ENCODE measurements at regions not wholly inside any gene's neighbourhood (a gene's known extent, or its start where the extent isn't known, plus 50 kb on each side); places are given as distances from the start of the nearest gene placed in this dataset.

DNA sequence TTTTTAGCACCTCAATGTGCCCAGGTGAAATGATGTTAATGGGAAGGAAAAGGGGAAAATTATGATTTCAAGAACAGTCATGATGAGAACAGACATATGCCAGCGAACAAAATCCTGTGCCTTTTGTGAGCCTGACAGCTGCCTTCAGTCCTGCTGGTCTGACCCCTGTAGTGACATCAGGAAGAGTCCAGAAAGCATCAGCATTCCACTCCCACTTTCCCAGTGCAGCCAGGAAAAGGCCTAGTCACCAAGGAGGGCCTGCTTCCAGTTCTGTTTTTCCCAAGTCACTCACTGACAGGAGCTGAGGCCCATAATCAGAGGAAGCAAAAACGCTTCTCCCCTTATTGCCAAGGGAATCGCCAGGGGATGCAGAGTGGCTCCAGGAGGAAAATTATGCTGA is 218.4 kb downstream of the ABHD5 start:
- no peaks in the 10 kb centered on the region for H3K36me3 ChIP-seq (ENCODE audit: insufficient read depth, low read length)
- H3K79me2 ChIP-seq (replicated peaks; ENCODE audit: insufficient read depth, low read length), result no peaks in the 10 kb centered on the region
- no peaks in the 10 kb centered on the region for H3K27me3 ChIP-seq (ENCODE audit: insufficient read depth, low read depth, low read length)
- no peak overlapping the region for H3K4me3 ChIP-seq (ENCODE audit: low read length)
- no peak overlapping the region for H2AFZ ChIP-seq (ENCODE audit: low read depth, low read length)
- no peak overlapping the region for H3K9ac ChIP-seq (ENCODE audit: low read length)
- H3F3A ChIP-seq (ENCODE audit: insufficient read depth, low read length, poor library complexity, severe bottlenecking), result no peaks in the 10 kb centered on the region
- no peaks in the 10 kb centered on the region for H3K9me2 ChIP-seq (ENCODE audit: insufficient read depth, low read length)
- TF ChIP-seq RAD21 (conservative IDR thresholded peaks at IDR 0.05) (no peak), EP300 (conservative IDR thresholded peaks at IDR 0.05; ENCODE audit: poor library complexity, severe bottlenecking) (no peak), SMC3 (conservative IDR thresholded peaks at IDR 0.05; ENCODE audit: poor library complexity) (no peak), TAF1 (IDR thresholded peaks at IDR 0.05; ENCODE audit: low read depth) (no peak), MXI1 (conservative IDR thresholded peaks at IDR 0.05; ENCODE audit: poor library complexity, severe bottlenecking) (no peak), EZH2 (IDR thresholded peaks at IDR 0.05; ENCODE audit: borderline replicate concordance, insufficient read depth, low read length, poor library complexity, severe bottlenecking) (no peak), POLR2AphosphoS5 (IDR thresholded peaks at IDR 0.05) (no peak)
- TF ChIP-seq, protein P1, sequence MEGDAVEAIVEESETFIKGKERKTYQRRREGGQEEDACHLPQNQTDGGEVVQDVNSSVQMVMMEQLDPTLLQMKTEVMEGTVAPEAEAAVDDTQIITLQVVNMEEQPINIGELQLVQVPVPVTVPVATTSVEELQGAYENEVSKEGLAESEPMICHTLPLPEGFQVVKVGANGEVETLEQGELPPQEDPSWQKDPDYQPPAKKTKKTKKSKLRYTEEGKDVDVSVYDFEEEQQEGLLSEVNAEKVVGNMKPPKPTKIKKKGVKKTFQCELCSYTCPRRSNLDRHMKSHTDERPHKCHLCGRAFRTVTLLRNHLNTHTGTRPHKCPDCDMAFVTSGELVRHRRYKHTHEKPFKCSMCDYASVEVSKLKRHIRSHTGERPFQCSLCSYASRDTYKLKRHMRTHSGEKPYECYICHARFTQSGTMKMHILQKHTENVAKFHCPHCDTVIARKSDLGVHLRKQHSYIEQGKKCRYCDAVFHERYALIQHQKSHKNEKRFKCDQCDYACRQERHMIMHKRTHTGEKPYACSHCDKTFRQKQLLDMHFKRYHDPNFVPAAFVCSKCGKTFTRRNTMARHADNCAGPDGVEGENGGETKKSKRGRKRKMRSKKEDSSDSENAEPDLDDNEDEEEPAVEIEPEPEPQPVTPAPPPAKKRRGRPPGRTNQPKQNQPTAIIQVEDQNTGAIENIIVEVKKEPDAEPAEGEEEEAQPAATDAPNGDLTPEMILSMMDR (IDR thresholded peaks at IDR 0.05; ENCODE audit: poor library complexity, severe bottlenecking), result no peak
- TF ChIP-seq, protein P2, sequence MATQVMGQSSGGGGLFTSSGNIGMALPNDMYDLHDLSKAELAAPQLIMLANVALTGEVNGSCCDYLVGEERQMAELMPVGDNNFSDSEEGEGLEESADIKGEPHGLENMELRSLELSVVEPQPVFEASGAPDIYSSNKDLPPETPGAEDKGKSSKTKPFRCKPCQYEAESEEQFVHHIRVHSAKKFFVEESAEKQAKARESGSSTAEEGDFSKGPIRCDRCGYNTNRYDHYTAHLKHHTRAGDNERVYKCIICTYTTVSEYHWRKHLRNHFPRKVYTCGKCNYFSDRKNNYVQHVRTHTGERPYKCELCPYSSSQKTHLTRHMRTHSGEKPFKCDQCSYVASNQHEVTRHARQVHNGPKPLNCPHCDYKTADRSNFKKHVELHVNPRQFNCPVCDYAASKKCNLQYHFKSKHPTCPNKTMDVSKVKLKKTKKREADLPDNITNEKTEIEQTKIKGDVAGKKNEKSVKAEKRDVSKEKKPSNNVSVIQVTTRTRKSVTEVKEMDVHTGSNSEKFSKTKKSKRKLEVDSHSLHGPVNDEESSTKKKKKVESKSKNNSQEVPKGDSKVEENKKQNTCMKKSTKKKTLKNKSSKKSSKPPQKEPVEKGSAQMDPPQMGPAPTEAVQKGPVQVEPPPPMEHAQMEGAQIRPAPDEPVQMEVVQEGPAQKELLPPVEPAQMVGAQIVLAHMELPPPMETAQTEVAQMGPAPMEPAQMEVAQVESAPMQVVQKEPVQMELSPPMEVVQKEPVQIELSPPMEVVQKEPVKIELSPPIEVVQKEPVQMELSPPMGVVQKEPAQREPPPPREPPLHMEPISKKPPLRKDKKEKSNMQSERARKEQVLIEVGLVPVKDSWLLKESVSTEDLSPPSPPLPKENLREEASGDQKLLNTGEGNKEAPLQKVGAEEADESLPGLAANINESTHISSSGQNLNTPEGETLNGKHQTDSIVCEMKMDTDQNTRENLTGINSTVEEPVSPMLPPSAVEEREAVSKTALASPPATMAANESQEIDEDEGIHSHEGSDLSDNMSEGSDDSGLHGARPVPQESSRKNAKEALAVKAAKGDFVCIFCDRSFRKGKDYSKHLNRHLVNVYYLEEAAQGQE (IDR thresholded peaks at IDR 0.05; ENCODE audit: borderline replicate concordance), result no peak
- no peaks in the 10 kb centered on the region for H3K9me3 ChIP-seq (ENCODE audit: low read length)
- H3K4me2 ChIP-seq (ENCODE audit: low read length), result no peak overlapping the region
- H3K27ac ChIP-seq (ENCODE audit: low read length), result no peak overlapping the region
- no peaks in the 10 kb centered on the region for H4K20me1 ChIP-seq (ENCODE audit: insufficient read depth)

DNA sequence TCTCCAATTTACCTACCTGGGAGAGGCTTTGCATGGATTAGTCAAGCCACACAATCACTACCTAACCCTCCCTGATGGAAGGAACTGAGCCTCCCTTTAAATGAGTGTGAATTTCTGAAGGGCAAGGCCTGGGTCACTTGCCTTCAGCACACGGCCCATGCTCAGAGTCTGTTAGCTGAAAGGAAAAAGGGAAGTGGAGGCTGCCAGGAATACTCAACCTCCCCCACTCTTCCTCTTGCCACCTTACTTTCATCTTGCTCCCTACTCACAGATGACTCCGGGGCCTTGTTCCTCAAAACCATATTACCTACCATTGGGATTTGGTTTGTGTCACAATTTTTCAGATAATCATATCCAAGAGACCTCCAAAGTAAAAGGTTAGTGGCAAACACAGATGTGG is 220.0 kb downstream of the ABHD5 start:
- H3K9me3 ChIP-seq (ENCODE audit: low read length), result no peaks in the 10 kb centered on the region
- no peak for TF ChIP-seq POLR2AphosphoS5 (IDR thresholded peaks at IDR 0.05)
- TF ChIP-seq RAD21 (conservative IDR thresholded peaks at IDR 0.05), result no peak
- TF ChIP-seq, protein P2 (IDR thresholded peaks at IDR 0.05; ENCODE audit: borderline replicate concordance), result no peak
- H3K4me2 ChIP-seq (ENCODE audit: low read length), result no peak overlapping the region
- H3K9ac ChIP-seq (ENCODE audit: low read length), result no peak overlapping the region
- H2AFZ ChIP-seq (ENCODE audit: low read depth, low read length), result no peak overlapping the region
- no peak overlapping the region for H3K4me3 ChIP-seq (ENCODE audit: low read length)
- H4K20me1 ChIP-seq (ENCODE audit: insufficient read depth), result no peaks in the 10 kb centered on the region
- H3K9me2 ChIP-seq (ENCODE audit: insufficient read depth, low read length), result no peaks in the 10 kb centered on the region
- H3K27ac ChIP-seq (ENCODE audit: low read length), result no peak overlapping the region
- H3K79me2 ChIP-seq (replicated peaks; ENCODE audit: insufficient read depth, low read length), result no peaks in the 10 kb centered on the region
- H3K27me3 ChIP-seq (ENCODE audit: insufficient read depth, low read depth, low read length), result no peaks in the 10 kb centered on the region
- no peaks in the 10 kb centered on the region for H3K36me3 ChIP-seq (ENCODE audit: insufficient read depth, low read length)
- no peaks in the 10 kb centered on the region for H3F3A ChIP-seq (ENCODE audit: insufficient read depth, low read length, poor library complexity, severe bottlenecking)

All from neural cell (in vitro differentiated cells).